ENCODE measurements at regions not wholly inside any gene's neighbourhood (a gene's known extent, or its start where the extent isn't known, plus 50 kb on each side); places are given as distances from the start of the nearest gene placed in this dataset.

DNA sequence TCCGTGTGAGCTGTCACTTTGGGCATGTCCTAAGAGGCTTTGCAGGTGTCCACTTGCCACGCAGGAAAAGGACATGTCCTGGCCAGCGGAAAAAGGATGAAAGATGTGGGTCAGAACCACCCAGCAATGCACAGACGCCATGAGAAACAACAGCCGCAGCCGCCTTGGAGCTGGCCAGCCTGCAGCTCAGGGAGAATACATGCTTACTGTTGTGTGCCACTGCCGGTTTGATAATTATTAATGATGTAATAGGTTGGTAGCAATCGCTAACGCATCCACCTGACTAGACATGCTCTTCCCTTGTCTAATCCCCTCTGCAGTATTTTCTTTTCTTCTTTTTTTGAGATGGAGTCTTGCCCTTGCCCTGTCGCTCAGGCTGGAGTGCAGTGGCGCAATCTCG lies 221.7 kb downstream of the HAUS1 start:
- DNase-seq, result no peak

DNA sequence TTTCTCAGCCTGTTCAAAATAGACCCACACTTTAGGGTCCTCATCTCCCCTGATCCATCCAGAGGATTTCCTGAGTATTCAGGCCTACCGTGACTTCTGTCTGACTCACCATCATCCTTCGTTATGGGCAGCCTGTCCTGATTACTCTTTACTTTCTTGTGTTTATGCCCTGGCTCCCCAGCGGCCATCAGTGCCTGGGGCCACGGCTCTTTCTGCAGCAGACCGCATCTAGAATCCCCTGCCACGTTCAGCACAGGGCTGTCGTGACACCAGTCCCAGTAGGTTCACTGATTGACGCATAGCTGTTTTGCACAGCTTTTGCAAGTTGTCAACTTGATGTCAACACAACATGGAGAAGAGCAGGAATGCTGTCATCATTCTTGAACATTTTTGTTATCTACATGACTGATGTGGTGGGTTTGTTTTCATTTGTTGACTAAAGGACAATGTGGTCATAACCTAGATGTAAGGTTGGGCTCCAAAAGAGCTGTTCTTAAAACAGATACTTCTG lies 225.6 kb downstream of the HAUS1 start:
- no peak for DNase-seq

DNA sequence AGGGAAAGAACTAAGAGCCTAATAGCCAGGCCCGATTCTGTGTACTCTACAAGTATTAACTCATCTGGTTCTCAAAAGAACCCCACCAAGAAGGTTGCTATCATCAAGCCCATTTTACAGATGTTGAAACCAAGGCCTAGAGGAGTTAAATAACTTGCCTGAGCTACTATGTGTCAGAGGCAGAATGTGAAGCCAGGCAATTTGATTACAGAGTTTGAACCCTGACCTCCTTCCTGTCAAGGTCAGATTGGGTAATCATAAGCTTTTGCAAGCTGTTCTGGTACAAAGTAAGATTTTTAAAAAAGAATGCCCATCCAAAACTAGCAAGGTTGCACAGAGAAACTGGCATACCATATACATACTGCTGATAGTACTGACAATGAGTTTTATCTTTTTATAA lies 227.1 kb downstream of the HAUS1 start:
- no peak for DNase-seq

DNA sequence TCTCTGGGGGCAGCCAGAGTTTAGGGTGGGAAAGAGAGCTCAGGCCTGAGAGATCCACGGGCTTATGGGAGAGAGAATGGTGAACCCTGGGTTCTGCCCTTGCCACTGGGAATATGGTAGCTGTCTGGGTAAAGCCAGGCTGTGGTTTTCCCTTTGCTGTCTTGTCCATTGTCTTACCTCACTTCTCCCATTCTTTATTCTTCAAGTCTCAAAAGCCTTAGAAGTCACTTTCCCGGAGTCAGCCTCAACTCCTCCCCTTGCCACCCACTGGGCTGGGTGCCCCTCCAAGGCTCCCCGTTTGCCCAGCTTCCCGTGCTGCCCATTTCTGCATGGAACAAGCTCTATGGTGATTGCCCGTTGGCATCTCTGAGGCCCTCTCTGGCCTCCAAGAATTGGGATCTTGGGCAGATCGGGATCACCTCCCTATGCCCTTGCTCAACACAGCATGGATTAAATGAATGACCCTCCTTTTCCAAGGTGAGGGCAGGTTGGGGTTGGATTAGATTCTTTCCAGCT lies 228.2 kb downstream of the HAUS1 start:
- no peak for DNase-seq

DNA sequence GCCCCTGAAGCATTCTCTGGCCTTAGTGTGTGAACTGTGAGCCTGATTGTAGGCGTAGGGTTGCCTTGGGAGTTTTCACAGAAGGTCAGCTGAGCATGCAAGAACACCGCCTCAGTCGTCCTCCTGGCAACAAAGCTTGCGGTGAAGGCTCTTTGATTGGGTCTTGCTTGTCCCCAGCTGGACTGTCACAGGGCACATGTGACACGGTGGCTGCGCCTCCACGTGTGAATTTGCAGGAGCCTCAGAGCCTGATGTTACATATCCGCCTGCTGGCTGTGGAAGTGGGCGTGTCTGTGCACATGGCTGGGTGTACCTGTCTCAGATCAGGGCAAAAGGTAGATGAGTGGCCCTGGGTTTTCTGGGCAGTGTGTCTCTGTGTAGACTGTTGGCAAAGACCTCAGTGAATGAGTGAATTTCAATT lies 228.7 kb downstream of the HAUS1 start:
- DNase-seq, result no peak

DNA sequence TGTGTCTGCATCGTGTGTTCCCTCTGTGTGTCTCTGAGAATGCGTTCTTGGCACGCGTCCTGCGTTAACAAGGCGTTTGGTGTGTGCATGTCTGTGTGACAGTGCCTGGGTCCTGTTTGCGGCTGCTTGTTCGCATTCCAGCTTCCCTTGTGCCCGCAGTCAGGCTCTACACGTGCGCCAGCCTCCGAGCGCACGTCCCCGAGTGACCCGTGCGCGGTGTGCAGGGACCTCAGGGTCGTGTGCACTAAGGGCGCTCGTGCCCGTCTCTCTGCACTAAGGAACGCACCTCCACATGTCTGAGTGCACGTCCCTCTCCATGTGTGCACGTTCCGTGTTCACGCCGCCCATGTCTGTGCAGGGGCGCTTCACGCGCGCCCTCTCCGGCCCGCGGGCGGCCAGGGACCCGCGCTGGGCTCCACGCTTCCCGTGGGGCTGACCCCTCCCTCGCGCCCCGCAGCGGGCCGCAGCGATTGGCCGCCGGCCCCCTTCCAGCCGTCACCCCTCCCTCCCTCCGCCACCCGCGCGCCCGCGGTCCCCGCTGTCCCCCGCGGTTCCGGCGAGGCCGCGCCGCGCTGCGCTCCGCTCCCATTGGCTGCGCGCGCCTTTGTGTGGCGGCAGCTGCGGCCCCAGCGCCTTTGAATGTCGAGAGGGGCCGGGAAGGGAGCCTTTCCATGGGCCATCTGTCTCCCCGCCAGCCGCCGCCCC lies 229.4 kb downstream of the HAUS1 start:
- peak; percentile 85 for DNase-seq

DNA sequence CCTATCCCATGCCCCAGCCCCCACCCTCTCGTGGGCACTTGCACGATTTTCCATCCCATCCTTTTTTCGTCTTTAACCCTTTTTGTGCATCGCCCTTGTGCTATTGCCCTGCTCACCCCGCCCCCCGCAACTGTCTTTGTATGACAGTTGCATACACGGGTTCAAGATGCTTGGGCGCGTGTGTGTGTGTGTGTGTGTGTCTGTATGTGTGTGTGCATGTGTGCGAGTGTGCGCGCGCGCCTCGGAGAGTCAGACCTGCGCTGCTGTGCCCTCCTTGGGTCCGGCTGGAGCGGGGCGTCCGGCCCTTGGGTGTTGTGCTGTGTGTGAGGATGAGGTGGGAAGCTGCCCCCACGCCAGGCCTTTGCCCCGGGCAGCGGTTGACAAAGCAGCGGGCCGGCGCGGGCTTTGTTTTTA lies 230.7 kb downstream of the HAUS1 start:
- peak; percentile 56 for DNase-seq

DNA sequence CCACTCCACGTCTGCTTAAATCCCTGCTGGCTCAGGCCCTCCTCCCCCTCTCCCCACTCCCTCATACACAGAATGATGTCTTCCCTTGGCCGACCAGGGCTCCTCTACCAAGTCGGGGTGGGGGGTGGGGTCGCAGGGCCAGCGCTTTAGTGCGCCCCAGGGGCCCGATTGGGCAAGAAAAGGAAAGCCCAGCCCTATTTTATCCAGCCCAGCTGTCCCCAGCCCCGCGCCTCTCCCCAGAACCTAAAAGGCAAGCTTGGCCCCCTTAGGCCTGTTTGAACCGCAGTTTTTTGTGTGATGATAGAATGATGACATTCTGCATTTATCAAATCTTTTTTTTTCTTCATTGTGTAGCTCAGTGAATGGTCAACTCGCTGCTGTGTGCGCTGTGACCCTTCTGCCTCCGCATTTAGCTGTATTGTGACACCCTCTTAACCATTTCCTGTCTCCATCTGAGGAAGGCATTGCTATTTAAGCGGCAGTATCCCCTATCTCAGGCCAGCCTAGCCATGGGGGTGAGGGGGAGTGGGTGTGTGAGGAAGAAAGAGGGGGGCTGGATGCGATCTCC lies 231.4 kb downstream of the HAUS1 start:
- DNase-seq, result no peak

DNA sequence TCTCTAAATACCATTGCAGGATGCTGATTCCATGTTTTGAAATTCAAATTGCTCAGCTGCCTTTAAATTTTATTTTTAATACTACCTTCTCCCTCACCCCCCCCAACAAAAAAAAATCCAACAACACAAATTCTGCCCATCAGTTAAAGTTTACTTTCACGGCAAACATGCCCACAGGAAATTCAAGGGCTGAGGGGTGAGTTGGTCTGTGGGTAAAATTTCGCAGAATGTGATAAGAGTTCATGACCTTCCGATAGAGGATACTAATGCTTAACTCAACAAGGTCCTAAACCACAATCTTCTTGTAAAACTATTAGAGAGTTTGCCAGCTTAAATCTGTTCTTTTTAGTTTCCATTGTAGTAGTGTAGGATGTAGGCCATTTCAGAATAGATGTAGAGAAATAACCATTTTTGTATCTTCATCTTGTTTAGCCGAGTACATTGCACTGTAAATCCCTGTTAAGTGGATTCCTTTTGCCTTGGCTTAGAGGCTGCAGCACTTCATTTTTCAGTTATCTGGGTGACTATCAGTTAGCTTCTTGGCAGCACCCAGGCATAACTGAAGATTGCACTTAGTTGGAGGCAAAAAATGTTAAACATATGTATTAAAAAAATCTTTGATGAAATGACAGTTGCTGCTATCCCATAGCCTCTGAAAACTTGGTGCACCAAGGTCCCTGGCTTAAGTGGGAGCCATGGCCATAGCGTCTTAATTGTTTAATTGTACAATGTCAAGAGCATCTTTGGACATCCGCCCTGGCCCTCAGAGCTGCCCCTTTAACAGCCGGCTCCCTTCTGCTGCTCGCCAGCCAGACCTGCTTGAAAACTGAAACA lies 232.3 kb downstream of the HAUS1 start:
- no peak for DNase-seq

DNA sequence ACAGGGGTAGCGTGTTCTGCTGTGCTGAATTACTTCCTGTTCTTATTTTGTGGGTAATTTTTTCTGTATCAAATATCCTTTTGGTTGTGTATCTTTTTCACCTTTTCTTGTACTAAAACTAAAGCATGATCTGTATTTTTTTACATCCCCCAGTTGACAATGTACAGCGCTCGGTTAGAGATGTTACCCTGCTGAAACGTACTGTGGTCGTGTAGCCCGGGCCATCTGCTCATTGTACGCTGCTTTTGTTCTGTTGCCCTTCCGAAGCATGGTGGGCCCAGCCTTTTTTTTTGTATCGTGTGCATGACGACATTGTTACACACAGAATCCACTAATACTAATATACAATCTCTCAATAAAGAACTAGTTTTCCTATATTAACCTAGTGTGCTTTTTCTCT lies 233.1 kb downstream of the HAUS1 start:
- peak; percentile 60 for DNase-seq

DNA sequence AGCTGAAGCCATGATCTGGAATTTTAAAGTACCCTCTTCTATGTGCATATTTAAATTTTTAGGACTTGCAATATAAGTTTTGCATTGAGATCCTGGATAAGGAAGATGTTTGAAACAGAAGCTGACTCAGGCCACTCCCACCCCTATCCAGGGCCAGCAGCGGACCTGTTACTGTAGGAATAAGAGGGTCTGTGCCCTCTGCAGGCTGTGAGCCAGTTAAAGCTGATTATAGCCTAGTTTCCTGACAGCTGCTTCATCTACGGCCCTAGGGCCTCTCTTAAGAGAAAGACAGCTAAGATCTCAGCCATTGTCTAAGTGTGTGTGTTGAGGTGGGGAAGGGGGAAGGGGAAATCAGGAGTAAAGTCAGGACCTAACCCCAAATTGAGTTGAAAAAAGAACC lies 234.0 kb downstream of the HAUS1 start:
- DNase-seq, result no peak

DNA sequence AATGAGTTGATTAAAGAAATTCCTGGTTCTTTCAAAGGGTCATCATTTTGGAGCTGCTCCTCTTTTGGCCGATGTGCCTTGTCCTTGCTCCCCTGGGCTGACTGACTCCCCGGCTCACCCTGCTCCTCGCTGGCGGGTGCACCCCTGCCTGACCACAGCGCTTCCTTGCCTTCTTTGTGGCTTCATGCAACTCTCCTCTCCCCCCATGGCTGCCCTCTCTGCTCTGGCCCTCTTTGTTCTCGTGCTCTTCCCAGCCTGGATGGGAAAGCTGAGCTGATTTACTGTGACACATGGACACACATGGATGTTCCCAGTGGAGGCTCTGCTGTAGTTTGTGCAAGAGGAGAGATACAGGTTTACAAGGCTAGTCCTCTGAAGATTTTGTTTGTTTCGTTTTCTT lies 234.6 kb downstream of the HAUS1 start:
- DNase-seq, result no peak

DNA sequence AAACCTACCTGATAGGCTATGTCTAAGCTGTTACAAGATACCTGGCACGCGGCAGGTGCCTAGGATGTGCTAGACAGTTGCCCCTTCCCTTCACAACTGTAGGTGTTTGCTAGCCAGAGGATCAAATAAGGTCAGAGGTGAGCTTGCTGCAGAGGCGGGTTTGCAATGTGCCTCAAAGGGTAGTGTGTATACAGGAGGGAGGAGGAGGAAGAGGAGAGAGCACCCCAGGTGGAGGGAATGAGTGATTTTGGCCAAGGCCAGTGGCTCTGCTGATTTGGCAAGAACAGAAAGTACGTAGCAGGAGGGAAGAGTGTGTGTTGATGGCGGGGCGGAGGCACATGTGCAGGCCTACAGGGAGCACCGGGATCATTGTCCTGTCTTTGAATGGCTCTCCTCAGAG lies 236.5 kb downstream of the HAUS1 start:
- DNase-seq, result no peak

DNA sequence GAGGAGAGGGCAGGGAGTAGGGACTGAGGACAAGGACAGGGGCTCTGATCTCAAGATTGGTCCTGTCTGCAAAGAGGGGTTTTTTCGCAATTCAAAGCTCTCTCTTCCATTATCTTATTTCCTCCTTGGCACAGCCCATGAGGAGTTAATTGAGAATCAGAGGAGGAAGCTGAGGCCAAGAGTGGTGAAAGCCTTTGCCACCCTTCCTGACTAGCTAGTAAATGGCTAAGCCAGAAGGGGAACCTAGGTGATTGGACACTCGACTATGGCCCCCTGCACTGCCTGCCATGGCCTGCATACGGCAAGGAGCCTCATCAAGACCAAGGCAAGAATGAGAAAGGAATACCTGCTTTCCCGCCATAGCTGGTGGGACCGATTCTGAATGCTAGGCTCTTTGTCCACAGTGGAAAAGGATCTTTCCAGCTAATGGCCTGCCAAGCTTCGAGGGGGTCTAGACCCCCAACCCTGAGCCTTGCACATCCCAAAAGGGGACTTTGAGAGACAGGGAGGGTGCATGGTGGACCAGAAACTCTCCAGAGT lies 237.9 kb downstream of the HAUS1 start:
- DNase-seq, result no peak

DNA sequence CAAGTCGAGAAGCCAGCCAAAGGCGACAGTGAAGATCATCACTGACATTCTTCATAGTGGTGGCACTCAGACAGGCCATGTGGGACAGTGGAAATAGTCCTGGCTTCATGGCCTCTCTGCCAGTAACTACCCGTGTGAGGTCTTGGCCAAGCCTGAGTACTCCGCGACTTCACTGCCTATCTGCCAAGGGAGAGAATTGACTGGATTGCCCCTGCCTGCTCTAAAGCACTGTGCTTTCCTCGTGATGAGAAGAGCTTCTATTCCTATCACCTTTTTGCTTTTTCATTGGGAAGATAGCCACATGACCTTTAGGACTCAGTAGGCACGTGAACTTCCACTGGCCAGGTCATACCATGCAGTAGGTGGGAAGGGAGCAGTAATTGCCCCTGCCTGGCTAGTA lies 239.3 kb downstream of the HAUS1 start:
- no peak for DNase-seq

DNA sequence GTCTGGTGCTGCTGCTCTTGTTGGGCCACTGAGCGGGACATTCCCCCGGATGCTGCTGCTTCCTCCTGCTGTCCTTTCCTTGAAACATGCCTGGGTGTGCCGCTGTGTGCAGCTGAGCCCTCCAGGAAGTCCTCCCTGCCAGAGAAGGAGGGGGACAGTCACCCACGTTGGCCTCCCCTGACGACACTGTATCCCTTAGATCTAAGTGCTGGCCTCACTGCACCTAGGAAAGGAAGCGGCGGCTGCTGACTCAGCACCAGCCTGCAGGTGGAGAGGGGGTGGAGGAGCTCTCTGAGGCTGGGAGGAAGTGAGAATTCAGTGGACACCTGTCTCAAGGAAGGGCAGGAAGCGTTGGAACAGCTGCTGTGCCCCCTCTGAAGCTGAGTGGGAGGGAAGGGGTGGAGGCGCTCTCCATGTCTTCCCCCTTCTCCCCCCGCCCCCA lies 239.8 kb downstream of the HAUS1 start:
- DNase-seq, result peak; percentile 52

DNA sequence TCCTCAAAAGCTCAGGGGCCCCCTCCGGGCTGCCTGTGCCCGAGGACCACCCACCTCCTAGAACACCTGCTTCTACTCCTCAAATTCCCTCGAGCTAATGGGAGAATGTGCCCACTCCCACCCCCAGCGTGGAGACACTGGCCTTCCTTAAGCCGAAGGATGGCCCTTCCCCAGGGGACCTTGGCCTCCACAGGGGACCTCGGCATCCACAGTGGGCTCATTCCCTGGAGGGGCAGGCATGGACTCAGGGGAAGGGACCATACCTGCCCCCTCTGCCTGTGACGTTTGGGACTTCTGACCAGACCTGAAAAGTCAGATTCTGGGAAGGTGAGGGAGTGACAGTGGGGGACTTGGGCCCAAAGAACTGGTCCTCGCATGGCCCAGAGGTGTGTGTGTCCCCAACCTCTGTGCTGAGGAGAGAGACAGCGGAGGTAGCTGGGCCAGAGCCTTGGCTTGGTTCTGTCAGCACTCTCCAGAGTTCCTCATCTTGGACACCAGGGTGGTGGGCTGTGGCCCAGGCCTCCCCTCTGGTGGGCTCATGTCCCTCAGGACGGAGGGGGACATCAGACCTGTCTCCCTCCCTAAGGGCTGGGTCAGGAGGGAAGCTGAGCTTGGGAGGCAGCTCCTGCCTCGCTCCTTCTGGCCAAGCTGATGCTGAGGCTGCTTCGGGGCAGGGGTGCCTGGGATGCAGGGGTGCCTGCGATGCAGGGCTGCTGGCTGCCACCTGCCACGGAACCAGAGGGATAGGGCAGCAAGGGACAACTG lies 240.4 kb downstream of the HAUS1 start:
- no peak for DNase-seq

DNA sequence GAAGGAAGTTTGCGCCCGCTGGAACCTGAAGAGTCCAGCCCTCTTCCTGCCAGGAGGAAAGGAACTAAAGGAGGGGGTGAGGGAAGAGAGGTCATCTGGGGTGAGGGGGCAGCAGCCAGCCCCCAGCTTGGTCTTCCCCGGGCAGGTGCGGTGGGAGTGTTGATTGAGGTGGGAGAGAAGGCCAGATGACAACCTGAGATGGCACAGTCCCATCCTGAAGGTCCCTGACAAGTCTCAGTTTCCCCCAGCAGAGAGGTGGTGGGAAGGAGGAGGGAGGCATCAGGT lies 240.9 kb downstream of the HAUS1 start:
- no peak for DNase-seq

DNA sequence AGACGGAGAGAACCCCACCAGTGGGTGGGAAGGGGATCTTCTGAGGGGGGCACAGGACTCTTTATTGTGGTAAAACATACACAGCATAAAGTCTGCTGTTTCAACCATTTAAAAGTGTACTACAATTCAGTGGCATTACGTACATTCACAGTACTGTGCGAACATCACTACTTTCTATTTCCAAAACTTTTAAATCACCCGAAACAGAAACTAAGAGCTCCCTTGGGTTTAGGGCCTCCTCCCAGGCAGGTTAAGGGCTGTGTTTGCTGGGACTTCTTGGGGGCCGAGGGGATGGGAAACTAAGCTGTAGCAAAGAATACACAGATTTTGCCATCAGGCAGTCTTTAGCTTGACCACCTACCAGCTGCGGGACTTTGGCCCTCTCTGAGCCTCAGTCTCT lies 242.0 kb downstream of the HAUS1 start:
- no peak for DNase-seq

DNA sequence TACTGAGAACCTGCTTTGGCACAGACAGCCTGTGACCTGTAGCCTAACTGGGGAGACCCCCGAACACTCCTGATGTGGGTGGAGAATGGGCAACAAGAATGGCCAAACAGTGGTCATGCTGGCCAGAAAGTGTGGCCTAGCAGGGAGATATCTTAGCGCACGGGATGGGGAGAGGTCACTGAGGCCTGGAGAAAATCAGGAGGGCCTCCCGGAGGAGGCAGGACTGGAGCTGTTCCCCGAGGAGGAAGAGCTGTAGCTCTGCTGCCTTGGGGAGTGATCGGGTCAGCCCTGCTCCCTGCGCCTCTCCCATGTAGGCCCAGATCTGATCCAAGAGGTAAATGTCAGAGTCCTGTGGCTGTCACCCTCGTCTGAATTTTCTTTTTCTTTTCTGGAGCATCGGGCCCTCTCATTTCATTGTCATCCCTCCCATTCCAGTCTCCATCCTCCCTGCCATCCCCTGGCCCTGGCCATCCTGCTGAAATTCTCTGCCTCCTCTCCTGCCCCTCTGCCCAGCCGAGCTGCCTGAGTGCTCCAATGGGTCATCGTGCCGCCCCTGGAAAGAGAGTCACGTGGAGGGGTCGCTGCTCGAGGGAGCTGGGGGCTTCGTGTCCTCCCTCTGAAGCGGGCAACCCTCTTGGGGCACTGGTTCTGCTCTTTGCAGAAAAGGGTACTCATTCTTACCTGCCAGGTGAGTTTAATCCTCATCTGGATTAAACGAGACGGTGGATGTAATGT lies 242.9 kb downstream of the HAUS1 start:
- DNase-seq, result no peak

DNA sequence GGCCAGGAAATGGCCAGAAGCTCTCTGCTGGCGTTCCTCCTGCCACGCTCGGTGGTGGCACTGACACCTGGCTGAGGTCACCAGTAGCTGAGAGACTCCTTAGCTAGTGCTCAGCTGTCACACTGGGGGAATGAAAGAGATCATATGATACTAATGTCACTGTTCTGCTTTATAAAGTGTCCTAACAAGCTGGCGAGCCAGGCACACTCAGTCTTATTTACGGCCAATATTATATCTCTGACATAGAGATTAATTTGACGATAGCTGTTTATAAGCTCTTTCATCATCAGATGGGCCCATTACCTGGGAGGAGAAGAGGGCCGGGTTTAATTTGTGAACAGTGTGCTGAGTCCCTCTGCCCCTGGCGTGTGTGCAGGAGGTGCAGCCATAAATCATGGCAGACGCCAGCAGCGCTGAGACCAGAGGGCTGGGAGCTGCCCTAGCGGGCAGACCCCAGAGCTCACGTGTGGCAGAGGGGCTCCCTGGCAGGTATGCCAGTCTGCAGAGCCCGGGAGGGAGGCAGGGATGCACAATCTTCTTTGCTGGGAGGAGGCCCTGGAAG lies 246.5 kb downstream of the HAUS1 start:
- DNase-seq, result no peak

Data from NCI-H2171 (cell line).